HG02884 (cell line): ENCODE measurements at regions not wholly inside any gene's neighbourhood (a gene's known extent, or its start where the extent isn't known, plus 50 kb on each side); places are given as distances from the start of the nearest gene placed in this dataset.

ENCODE experiments used
- ATAC-seq: cut with Tn5 transposase; IDR thresholded peaks from one replicate; pipeline ENCODE4 v1.9.1; 2021; ENCODE audit warnings: mild to moderate bottlenecking, moderate library complexity; ENCODE audit not compliant: unreplicated experiment

DNA sequence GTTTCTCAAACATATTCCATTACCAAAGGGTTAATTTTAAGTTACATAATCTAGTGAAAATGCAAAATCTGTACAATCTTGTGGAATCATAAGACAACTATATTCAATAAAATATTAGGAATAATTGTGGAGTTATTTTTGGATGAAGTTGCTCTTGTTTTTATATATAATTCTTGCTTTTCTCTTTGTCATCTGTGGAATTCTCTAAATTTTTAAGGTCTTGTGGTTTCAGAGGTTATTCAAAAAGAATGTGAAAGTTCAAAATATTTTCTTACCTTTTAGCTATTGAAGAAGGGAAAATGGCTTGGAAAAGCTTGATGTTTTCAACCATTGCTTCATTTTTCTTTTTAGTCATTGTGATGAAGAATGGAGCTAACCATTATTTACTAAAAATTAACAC is 552.1 kb downstream of the TFEC start:
- no peak for ATAC-seq

DNA sequence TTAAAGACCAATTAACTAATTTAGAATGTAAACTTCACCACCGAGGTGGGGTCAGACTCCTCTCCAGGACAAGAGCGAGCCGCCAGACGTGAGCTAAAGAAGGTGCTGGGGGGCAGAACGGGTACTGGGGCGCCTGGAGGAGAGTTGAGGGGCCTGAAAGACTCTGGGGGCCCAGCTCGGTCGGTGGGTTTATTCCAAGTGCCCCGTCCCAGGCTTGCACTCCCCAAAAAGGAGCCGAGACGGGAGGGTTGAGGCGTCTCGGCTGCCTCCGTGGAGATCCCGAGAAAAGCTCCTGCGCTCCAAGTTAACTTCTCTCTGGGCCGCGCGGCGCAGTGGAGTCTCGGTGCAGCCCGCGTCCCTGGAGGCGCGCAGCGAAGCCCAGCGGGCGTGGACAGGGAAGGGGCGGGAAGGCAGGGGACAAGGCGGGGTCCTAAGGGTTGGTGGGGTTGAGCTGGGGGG is 553.3 kb downstream of the TFEC start:
- ATAC-seq = no peak

DNA sequence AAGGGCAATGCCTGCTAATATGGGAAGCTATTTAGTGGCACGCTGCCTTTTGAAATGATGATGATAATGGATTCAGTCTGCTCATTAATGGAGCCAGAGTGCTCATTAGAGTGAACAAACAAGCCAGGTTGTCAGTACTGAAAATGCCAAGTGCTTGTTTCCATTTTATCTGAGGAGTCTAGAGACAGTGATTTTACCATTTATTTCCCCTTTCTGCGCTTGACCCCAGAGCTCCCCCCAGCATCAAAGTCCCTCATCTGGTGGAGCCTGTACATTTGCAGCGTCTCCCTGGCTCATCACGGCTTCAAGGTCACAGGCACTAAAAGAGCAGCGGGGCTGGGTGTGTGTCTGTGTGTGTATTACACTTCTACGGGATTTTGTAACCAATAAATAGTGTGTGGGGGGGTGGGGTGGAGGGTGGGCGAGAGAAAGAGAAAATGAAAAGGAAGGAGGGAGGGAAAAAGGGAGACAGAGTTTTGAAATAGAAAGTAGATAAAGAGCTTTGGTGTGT is 553.8 kb downstream of the TFEC start:
- no peak for ATAC-seq

DNA sequence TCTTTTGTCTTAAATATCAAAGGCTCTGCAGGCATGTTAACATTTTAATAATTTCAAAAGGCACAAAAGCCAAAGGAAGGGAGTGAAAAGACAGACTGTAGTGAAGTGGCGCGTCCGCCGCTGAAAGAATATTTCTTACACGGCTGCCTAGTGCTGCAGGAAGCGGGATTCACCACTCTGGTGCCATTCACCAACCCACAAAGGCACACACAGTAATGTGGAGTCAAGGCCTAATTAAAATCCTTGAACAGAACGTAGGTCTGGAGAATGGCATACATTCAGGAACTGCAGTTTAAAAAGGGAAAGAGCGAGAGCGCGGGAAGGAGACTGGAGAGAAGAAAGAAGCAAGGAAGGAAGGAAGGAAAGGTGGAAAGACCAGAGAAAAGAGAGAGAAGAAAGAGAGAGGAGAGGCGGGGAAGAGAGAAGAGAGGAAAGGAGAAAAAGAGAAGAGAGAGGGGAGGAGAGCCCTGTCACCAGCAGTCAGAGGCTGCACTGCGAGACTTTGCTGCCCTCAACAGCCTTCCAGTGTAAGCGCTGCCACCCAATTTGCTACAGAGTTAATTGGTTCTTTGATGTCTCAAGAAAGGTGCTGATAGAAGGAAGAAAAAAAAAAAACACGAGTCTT is 554.0 kb downstream of the MDFIC start:
- ATAC-seq = no peak

DNA sequence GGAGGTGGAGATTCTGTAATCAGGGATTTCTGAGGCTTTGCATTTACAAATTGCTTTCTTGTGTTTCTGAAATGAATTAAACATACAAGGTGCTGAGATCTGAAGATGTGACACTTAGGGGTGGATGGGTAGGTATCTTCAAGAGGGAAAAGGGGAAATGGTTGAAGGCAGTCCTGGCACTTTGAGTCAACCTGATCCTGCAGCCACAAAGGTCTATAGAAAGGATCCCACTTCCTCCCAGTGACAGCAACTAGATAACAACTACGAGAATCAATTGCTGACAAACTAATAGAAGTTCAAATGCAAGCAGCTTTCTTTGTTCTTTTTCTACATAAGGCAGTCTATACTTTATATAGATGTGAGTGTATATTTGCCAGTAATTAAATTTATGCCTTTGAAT is 553.3 kb downstream of the MDFIC start:
- ATAC-seq = no peak

DNA sequence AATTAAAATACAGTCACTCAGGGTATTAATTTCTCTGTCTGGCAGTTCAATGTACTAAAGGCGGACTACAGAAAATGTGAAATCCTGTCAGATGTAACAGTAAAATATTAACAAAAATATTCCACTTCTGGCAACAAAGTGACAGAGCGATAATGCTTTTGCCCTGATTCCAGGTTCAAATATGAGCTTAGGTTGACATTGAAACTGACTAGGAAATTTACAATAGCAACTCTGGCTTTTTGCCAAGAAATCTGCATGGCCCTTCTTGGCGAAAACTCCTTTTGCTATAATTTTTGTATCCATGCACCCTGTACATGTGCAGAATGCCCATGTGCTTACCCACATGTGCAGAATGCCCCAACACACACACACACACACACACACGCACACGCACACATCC is 552.2 kb downstream of the MDFIC start:
- no peak for ATAC-seq

DNA sequence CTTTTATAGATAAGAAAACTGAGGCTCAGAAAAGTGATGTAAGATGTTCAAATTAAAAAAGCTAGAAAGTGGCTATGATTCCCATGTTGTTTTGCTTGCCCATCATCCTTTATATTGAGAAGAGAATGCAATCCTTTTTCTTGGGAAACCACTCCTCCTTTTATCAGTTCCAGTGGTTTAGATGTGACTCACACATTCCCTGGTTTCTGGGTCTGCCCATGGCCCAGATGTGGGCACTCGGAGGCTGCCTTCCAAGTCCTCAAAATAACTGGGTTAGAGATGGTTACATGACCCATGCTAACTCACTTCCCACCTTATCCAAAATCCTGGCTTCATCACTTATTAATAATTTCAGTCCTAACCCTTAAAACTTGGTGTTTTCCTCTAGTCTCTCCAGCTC is 550.0 kb downstream of the MDFIC start:
- no peak for ATAC-seq

DNA sequence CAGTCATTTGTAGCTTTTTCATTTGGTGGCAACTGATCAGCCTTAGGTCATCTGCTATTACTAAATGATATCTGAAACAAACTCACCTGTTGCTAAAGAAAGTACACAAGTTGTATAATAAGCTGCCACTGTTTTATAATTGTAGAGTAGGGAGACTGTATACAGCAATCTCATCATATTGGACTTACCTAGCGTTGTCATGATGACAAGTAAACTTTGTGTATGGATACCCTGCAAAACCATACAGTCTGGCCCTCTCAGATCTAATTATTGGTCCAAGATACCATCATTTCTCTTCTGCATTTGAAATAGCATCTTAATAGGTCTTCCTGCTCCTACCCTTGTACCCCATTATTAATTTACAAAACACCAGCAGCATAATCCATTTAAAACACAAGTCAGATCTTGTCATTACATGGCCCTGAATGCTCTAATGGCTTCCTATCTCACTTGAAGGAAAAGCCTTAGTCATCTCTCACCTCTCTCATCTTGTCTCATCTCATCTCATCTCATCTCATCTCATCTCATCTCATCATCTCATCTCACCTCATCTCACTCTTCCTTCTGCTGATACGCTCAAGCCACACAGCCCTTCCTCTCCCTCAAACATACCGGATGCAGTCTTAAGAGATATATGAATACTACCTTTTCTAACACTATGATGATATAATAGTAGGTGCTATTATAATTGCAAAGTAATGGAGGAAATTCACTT is 540.6 kb downstream of the MDFIC start:
- ATAC-seq = no peak

DNA sequence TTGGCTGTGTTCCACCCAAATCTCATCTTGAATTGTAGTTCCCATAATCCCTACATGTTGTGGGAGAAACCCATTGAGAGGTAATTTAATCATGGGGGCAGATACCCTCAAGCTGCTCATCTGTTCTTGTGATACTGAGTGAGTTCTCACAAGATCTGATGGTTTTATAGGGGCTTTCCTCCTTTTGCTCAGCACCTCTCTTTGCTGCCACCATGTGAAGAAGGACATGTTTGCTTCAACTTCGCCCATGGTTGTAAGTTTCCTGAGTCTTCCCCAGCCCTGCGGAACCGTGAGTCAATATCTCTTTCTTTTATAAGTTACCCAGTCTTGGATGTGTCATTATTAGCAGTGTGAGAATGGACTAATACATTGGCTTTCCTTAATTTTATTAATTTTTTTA is 527.8 kb downstream of the MDFIC start:
- ATAC-seq = no peak

DNA sequence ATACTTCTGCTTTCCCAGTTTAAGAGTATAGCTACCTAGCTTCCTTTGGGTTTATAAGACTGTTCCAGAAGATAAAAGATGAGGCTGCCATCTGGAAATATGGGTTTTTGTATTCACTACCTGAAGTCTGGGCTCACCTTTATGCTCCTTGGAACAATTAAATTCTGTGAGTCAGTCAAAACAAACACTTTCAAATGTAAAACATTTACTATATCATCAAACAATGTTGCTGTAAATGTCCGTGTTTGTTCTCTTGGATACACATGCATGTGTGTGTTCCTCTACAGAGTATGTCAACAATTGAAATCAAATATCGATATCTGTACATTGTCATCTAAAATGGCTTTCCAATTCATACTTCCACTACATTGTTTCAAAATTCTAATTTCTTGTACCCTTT is 525.6 kb downstream of the MDFIC start:
- no peak for ATAC-seq

DNA sequence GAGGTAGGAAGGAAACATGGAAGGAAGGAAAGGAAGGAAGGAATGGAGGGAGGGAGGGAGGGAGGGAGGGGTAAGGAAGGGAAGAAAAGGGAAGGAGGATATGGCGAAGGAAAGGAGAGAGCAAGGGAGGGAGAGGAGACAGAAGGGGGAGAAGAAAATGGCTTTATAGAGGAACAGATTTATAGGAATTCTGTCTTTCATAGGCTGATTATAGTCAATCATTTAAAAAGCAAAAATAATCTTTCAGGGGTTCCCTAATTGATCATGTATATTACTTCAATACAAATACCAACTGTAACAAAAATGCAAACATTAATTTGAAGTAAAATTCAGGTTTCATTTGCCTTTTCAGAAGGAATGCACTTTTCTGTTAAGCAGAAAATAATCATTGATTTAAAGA is 519.1 kb downstream of the MDFIC start:
- no peak for ATAC-seq

DNA sequence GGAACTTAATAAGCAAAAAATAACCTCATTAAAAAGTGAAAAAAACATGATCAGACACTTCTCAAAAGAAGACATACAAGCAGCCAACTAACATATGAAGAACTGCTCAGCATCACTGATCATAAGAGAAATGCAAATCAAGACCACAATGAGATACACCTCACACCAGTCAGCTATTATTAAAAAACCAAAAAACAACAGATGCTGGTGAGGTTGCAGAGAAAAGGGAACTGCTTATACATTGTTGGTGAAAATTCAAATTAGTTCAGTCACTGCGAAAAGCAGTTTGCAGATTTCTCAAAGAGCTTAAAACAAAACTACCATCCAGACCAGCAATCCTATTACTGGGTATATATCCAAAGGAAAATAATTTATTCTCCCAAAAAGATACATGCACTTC is 513.3 kb downstream of the MDFIC start:
- ATAC-seq = peak; percentile 88

DNA sequence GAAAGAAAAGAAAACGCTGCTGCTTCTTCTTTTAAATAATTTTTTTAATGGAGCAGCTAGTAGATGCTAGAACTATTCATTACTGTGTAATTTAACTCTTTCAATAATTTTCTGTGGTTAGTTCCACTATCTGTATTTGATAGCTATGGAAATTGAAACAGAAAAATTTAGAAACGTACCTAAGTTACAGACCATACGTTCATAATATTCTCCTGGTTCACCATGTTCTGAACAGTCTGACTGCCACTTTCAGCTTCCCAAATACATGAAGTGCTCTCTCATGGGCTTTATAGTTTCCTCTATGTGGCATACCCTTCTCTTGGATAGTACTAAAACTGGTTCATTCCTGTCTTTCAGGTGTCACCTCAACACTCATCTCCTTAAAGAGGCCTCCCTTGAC is 508.0 kb downstream of the MDFIC start:
- ATAC-seq = no peak

DNA sequence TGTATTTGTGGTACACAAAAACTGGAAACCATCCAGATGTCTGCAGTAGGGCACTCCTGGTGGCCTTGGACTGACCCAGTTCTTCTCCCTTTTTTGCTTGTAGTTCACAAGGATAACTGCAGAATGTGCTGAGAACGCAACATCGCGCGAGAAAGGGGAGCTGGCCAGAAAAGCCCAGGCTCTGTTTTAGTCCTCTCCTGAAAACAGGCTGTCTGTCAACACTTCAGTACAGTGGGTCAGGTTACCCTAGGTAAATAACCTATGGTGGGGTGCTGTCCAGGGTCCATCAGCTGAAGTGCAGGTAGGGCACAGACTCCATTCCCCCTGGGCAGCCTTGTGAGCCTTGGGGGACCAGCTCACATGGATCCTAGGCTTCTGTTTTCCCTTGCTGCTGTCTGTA is 495.8 kb downstream of the MDFIC start:
- no peak for ATAC-seq

DNA sequence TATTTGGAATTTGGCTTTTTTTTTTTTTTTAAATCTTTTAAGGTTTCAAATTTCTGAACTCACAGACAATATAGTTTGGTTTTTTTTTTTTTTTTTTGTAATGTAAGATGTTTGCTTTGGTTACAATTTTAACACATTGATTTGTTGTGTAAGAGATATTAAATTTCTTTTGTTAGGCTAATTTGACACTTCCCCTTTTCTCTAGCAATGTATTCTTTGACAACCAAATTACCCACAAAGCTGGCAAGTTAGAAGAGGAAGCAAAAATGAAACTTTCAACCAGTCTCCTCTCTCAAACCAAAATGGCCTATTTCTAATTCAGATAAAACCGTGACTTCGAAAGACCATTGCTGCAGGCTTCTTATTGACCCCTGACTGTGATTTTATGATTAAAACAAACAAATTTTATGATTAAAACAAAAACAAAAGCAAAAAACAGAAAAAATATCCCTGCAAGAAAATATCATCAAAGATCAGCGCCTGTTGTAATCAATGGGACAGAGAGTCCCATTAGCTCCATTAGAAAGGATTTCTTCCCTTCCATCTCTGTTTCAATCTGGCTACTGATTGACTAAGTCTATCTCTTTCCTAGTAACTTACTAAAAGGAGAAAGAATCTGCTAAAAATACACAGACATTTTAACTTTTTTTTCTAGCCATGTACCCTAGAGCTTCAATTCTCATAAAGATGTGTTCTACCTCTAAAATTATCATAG is 489.2 kb downstream of the MDFIC start:
- peak; percentile 89 for ATAC-seq

DNA sequence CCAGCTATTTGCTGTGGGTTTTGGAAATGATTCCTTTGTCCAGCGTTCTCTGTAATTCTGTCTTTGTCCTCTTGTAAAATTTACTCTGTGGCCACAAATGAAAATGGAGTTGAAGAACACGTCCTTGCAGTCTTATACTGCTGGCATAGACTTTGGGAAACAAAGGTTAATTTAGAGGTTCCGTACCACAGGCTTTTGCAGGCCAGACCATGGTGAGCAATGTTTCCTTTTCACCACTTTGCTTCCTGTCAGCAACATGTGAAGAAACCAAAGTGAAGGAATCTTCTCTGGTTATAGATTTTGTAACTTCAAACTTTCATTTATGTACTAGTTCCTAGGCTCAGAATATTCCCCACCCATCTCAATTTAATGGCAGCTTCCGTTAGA is 488.5 kb downstream of the MDFIC start:
- peak; percentile 18 for ATAC-seq

DNA sequence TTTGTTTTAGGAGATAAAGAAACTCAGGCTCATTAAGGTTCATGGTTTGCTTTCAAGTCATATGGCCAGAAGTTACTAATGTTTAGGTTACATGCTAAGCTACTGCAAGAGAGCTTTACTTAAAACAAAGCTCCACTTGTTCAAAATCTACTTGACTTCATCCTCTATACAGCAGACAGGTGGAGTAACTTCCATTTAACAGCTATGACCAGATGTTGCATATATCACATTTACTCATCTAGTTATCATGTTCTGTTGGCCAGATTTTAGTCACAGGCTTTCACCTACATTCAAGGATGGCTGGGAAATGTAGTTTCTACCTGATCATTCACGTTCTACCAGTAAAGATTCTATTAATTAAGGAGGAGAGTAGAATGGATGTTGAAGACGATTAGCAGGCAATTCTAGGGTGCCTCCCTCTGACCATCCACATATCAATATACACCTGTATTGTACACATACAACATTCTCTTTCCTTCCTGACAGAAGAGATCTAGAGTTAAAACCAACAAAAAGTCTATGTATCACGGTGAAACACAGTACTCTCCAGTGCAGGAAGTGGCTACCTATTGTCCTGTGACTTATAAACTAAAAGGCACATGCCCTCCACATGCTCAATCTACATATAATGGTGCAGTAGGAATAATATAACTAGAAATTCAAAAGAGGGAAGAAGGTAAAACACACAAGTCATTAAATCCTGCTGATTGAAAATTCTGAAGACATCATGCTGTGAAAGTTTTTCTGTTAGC is 488.0 kb downstream of the MDFIC start:
- ATAC-seq = no peak

DNA sequence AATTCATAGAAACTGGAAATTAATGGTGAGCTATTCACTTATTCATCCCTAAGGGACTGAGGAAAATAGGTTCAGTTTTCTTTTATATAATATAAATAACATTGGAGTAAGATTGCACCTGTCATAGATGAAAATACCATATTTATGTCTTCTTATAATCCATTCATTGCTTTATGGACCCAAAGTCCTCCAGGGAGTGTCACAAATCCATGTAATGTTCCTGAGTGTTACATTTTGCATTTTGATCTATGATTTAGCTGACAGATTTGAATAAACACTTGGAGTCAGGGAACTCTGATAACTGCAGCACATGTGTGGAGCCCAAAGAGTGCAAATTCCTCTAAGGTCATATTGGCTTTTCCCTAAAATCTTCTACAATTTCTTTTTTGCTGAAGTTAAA is 484.3 kb downstream of the MDFIC start:
- ATAC-seq = no peak

DNA sequence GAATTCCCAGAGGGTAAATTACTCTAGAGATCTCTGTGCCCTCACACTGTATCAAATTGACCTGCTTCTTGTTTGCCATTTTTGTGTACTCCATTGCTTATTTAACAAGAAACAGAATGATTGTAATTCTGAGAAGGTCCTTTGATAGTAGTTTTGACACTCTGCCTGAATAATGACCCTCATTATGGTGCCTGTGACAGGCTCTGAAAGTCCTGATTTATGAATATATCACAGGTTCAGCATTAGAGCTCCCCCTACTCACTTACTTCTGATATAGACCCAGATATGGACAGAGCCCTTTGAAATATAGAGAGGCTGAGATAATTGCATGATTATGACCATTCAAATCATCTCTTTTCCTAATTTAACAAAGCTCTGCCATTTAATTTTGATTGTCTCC is 465.2 kb downstream of the MDFIC start:
- ATAC-seq = no peak

DNA sequence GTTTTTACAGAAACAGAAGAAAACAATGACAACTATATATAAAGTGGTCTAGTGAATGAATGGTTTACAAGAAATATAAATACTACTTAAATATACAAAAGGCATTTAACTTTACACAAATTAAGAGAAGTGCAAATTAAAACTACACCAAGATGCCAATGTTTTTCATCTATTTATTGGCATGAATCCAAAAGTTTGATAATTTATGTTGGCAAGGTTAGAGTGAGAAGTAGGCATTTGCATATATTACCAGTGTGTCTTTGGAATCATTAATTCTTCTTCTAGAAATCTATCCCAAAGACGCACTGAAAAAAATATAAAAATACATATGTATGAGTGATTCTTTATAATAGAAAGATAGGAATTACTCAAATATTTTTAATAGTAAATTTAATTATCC is 457.4 kb downstream of the MDFIC start:
- no peak for ATAC-seq

DNA sequence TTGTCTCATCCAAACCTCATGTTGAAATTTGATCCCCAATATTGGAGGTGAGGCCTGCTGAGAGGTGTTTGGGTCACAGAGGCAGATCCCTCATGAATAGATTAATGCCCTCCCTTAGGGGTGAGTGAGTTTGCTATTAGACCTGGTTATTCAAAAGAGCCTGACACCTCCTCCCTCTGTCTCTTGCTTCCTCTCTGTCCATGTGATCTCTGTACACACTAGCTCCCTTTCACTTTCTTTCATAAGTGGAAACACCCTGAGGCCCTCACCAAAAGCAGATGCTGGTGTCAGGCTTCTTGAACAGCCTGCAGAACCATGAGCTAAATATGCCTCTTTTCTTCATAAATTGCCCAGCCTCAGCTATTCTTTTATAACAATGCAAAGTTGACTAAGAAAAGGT is 447.1 kb downstream of the MDFIC start:
- no peak for ATAC-seq
